GM19351 (cell line): ENCODE measurements at regions not wholly inside any gene's neighbourhood (a gene's known extent, or its start where the extent isn't known, plus 50 kb on each side); places are given as distances from the start of the nearest gene placed in this dataset.
"Not testable (repeated sequence)": the region's sequence is repeated elsewhere in the genome, so short reads cannot be mapped to it uniquely, and the experiment has no call there.

ENCODE experiments used
- ATAC-seq: cut with Tn5 transposase; IDR thresholded peaks from one replicate; pipeline ENCODE4 v1.9.1; 2021; ENCODE audit warnings: mild to moderate bottlenecking, moderate library complexity; ENCODE audit not compliant: unreplicated experiment

DNA sequence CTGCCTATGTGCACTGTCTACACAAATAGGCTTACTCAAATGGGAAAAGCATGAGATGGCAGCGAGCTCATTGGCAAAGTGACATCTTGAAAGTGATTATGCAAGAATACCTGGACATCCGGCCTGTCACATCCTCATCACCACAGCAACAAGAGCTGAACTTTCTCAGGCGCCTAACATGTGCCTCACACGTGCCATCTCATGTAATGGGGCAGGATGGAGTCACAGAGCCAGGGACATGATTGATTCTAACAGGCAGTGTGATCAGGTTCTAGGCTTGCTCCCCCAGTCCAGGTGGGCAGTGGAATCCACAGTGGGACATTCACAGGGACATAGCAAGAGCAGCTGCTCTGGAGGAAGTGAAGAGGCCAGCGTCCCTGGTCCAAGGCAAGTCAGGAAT is 192.3 kb upstream of the SSTR4 start:
- ATAC-seq, result no peak

DNA sequence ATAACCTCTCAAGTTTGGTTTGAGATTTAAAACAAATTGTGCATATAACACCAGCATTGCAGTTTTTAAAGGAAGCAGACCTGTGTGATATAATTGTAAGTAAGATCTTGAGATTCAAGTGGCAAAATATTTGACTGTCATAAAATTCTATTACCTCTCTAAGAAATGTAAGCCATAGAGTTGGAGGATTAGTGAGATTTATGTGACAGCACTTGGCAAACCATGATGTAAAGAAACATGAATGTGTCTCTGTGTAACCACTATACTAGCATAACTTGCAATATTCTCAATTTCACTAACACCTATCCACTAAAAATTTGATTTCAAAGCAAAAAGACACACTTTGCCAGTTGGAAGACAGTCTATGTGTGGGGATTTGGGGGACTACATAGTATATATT is 190.2 kb upstream of the SSTR4 start:
- no peak for ATAC-seq

DNA sequence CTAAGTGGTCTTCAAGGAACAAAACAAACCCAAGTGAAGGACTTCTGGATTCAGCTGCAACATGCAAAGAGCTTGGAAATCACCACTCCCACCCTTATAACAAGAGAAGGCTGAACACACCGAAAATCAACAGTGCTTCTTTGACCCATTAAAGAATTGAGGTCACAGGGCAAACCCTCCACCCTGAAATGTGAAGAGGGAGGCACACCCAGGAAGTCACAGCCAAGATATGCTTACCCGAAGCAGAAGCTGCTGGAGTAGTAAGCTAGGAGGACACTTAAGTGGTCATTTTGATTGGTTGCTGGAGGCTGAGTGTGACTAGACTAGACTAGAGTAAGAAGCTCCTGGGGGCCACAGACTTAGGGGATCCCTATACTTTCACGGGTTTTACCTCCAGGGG is 188.2 kb upstream of the SSTR4 start:
- no peak for ATAC-seq

DNA sequence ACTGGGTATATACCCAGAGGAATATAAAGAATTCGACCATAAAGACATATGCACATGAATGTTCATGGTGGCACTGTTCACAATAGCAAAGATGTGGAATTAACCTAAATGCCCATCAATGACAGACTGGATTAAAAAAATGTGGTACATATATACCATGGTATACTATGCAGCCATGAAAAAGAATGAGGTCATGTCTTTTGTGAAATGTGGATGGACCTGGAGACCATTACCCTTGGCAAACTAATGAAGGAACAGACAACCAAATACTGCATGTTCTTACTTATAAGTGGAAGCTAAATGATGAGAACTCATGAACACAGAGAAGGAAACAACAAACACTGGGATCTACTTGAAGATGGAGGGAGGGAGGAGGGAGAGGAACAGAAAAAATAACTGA is 186.7 kb upstream of the SSTR4 start:
- ATAC-seq, result no peak

DNA sequence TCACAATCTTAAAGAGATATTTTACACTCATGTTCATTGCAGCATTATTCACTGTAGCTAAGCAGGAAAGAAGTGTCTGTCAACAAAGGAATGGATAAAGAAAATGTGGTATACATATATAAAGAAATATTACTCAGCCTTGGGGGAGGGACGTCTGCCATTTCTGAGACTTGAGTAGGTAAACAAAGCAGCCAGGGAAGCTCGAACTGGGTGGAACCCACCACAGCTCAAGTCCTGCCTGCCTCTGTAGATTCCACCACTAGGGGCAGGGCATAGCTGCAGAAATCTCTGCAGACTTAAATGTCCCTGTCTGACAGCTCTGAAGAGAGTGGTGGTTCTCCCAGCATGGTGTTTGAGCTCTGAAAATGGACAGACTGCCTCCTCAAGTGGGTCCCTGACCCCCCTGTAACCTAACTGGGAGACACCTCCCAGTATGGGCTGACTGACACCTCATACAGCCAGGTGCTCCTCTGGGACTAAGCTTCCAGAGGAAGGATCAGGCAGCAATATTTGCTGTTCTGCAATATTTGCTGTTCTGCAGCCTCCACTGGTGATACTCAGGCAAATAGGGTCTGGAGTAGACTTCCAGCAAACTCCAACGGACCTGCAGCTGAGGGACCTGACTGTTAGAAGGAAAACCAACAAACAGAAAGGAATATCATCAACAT is 183.3 kb upstream of the SSTR4 start:
- ATAC-seq, result not testable (repeated sequence)

DNA sequence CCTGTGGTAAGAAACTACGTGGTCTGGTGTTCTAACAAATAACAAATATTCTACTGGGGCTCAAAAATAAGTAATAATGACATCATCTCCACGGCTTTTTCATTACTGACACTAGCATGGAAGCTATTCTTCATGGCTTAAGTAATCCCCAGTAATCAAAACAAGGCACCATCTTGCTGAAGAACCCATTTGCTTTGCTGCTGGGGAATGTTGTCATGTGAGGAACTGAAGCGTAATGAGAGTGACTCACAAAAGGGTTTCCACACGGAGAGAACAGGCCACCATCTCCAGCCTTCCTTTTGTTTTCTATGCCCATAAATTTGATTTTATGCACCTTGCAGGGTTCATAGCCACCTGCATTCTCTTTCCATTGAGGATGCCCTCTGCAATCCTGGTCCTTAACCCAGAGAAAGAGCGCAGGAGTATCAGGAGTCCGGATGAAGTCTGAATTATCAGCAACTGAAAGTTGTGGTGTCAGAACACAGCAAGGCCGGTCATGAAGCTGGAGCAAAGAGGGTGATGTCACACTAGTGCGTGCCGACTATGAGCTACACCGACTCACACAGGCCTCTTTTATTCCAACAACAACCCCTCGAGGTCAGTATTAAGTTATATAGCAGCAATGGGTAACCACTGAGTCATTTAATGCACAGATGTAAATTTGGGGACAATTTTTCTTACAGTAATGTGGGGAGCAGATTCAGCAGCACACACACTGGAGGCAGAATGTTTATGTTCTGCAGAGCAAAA is 173.7 kb upstream of the SSTR4 start:
- ATAC-seq, result no peak

DNA sequence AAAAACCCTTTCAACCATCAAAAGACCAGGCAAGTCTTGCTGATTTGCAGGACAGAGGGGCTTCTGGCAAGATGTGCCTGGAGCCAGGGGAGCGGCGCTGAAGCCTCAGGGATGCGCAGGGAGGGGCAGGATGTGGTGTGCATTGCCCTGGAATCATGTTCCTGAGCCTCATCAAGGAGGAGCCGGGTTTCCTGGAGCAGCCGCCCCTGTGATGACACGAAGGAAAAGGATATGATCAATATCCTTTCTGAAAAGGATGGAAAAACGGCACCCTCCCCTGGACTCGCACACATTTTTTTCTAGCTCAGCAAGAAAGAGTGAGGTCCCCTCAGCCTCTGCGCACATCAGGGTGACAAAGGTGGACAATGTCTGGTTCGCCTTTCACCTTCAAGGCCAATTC is 173.1 kb upstream of the SSTR4 start:
- no peak for ATAC-seq

DNA sequence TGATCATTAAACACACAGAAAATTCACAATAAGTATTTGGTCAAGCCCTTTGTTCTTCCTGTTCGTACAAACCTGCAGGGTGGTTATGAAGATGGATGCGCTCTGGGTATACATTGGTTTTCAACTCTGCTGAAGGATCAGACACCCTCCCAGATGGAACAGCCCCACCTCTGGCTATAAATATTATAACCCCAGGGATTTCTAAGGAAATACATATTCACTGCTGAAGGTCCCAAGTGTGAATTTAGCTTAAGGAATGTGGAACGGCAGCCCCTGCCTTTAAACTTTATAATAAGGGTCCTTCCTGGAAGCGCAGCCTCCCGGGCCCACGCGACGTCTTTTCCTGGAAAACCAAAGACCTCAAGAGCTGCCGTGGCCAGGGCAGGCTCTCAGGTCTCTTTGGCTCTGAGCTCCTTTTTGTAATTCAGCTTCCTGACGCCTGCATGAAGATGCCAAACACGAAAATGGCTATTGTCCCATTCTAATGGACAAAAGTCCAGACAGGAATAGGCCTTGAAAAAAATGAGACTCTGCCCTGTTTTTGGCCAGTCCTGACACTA is 172.4 kb upstream of the SSTR4 start:
- no peak for ATAC-seq

DNA sequence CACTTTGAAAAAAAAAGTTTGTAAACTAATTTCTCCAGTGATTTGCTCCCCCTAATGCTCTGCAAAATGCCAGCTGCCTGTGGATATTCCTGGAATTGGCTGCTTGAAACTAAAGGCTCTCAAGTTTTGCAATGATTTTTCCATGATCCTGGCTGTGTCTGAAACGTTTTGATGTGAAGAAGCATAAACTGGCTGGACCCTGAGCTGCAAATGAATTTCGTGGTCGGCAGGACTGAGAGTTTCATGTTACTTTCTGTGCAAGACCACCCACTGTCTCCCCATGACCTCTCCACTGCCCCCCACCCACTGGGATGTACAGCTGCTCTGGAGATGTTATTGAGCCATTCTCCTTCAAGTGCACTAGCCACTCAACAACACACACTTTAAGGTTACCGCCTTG is 171.3 kb upstream of the SSTR4 start:
- ATAC-seq, result no peak

DNA sequence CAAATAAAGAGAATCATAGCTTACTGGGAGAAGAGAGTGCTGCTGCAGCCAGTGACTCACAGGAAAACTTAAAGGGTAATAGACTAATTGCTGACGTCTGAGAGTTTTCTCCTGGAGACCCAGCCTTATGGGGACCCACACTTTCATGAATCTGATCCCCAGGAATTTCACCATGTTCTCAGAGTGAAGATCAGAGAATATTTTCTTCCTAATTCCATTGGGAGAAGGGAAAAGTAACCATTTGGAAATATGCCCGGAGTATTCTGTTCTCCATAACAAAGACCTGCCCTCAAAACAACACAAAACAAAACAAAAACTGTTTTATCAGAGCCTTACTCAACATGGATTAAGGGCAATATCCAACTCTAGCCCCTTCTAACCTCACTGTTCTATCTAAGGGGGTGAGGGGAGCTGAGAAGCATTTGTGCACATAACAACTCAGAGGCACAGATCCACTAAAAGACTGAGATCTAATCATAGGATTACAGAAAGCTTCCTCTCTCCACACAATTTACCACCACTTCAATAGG is 168.2 kb upstream of the SSTR4 start:
- ATAC-seq, result no peak

DNA sequence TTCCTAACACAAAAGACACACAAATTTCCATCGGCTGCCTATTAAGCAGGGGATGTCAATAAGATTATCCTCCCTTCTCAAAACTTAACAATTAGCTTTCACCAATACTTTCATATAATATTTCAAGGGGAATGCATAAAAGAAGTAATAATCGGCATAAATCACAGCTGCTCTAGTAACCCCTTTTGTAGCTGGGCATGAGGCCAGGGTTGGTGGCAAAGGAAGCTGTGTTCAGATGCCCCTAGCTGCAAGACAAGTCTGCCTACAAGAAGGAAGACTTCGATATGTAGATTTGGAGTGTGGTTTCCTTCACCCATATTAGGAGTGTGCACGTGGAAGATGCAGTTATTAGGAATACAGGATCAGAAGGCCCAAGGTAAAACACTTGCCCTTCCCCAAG is 156.9 kb upstream of the SSTR4 start:
- ATAC-seq, result no peak

DNA sequence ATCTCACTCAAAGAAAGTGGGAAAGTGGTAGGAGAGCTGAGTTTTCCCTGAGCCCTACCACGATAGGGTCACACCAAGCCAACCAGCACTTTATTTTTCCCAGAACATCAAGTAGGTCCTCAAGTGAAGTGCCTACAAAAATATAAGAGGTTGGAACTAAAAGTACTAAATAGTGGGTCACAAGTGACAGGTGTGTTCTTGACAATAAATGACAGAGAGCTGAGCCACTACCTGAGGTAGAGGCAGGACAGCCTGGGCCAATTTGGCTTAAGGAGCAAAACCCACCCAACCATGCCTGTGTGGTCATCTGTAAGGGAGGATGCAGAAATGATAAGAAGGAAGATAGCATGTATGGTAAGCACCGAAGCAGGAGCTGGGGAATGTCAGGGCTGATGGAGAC is 154.8 kb upstream of the SSTR4 start:
- no peak for ATAC-seq

DNA sequence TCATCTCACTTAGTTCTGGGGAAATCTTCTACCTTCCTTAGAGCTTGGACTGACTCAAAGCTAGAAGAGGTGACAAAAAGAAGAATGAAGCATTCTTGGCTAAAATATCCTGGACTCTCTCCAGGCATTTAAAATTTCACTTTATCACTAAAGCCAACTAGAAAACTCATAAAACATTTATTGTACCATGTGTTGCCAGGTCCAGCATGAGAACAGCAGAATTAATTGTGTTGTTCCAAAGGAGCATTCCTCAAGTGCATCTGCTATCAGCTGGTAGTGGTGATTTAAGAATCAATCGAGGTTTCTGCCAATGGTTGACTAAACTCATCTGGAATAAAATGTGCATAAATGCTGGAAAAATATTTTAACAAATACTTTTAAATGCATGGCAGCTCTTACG is 147.3 kb upstream of the SSTR4 start:
- no peak for ATAC-seq

DNA sequence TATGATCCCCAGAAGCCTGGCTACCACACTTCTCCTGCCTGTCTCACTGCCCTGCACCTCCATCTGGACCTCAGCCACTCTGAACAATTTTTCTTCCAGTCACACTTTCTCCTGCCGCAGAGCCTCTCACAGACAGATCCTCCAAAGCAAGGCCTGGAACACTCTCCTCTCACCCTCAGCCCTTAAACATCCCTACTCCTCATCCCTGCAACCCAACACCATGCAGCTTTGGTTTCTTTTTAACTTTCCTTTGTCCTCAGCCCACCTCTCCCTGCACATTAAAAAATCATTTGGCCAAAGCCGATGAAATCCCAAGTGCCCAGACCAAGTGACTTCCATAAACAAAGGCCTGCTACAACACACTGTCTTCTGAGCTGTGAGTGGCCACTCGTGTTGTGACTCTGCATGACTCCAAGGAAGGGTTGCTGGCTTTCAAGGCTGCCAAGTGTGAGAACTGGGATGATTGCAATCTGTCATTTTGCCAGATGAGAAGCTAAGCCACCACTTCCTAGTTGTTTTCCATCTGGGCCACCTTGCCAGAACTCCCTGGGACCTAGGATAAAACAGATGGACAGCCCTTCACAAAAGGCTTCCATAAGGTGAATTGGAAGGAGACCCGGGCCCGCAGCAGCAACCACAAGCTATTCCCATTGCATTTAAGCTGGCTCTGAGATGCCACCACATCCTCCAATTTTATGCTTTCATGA is 144.4 kb upstream of the SSTR4 start:
- no peak for ATAC-seq

DNA sequence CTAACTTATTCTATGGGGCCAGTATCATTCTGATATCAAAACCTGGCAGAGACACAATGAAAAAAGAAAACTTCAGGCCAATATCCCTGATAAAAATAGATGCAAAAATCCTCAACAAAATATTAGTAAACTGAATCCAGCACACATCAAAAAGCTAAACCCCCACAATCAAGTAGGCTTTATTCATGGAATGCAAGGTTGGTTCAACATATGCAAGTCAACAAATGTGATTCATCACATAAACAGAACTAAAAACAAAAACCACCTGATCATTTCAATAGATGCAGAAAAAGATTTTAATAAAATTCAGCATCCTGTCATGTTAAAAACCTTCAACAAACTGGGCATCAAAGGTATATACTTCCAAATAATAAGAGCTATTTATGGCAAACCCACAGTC is 133.9 kb upstream of the SSTR4 start:
- ATAC-seq, result no peak

DNA sequence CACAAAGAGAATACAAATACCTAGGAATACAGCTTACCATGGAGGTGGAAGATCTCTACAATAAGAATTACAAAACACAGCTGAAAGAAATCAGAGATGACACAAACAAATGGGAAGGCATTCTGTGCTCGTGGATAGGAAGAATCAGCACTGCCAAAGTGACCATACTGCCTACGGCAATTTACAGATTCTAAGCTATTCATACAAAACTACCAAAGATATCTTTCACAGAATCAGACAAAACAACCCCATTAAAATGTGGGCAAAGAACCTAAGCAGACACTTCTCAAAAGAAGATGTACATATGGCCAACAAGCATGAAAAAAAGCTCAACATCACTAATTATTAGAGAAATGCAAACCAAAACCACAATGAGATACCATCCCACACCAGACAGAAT is 133.2 kb upstream of the SSTR4 start:
- ATAC-seq, result no peak

DNA sequence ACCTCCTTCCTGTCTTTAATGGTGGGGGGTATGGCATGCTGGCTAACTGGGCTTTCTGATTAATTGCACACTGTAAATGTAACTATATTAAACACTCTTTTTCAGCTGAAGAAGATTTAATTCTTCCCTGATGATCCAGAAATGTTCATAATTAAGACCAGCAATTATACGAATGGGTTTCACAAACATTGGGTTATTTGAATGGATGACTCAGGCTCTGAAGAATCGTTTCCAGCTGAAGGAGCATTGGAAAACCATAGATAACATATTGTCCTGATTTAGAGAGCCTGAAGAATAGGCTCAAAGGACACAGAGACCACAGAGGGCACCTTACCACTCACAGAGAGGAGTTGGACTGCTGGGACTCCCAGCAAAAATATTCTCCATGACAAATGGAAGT is 130.7 kb upstream of the SSTR4 start:
- no peak for ATAC-seq

DNA sequence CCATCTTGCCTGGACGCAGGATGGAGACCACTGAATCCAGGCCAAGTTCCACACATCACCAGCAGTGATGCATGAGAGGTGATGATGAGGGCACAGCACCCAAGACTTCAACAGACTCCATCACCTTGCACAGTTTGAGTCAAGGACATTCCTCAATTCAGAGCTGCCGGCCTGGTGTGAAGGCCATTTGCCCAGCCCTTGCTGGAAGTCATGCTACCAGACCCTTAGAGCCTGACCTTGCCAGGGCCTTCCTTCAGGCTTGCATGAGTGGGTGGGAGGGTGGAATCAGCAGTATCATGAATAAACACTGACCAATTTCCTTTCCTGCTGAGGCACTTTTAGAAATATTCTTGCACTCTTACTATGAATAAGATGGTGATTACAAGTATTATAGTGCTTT is 130.2 kb upstream of the SSTR4 start:
- ATAC-seq, result no peak

DNA sequence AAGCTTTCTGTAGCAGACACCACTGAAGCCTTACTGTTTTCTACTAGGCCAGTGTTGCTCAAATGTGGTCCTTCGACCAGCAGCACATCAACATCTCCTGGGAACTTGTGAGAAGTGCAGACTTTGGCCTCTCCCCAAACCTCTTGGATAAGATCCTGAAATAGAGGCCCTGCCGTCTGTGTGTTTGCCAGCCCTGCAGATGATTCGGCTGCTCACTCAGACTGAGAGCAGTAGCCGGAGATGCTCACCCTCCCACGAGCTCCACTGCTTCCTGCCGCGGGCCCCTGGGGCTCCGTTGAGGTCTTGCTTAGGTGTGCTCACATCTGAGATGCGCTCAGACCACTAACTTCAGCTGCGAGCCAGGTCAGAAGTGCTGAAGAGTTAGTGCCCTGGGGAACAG is 129.5 kb upstream of the SSTR4 start:
- ATAC-seq, result no peak

DNA sequence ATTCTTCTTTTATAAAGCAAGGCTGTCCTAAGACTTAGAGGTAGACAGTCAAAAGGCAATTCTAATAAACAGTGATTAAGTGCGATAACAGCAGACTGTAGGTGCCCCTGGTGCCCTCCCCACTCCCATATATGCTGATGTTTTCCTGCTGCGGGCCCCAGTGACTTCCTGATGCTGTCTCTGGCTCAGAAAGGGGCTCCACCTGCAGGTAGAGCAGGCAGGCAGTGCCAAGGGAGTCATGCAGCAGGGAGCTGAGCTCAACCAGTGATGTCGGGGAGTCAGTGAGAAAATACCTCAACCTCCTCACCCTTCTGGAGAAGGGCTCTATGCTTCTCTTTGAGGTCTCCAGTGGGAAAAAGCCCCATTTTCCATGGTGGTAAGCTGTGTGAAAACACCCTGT is 126.7 kb upstream of the SSTR4 start:
- no peak for ATAC-seq

DNA sequence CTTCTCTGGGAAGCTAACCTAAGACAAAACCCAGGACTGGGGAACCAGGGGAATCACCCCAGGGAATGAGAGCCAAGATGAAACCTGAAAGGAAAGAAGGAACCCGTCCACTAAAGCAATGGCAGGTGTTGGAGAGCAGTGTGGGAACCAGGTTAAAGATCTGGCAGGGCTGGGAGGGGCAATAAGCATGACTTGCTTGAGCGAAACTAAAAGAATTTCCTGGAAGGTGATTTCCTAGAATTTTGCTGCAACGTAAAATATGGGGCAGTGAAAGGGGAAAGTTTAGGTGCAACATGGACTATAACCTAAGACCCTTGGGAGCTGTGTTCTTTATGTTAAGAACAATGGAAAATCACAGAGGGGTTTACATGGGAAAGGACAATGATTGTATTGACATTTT is 126.2 kb upstream of the SSTR4 start:
- ATAC-seq, result no peak

DNA sequence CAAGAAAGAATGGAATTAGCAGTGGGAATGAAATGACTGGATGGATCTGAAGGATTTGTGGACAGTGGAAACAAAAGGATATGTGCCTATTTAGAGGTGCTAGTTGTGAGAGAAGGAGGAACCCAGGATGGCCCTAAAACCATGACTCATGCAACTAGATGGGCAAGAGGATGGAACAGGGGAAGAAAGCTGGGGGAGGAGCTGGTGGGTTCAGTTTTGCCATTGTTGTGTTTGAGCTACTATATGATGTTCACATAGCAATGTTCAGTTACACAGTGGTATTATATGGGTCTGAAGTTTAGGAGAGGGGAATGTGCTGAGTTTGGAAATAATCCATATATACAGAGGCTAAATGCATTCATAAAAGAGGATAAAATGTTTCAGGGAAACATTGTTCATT is 125.7 kb upstream of the SSTR4 start:
- no peak for ATAC-seq
